Psoas muscle (tissue), 7 donors: ENCODE measurements at regions not wholly inside any gene's neighbourhood (a gene's known extent, or its start where the extent isn't known, plus 50 kb on each side); places are given as distances from the start of the nearest gene placed in this dataset.
"Not testable (repeated sequence)": the region's sequence is repeated elsewhere in the genome, so short reads cannot be mapped to it uniquely, and the experiment has no call there.

ENCODE experiments used
- ATAC-seq, 4 donors: fragments of 200-7000 bp; cut with Tn5 transposase; one replicate each; pipeline ENCODE4 v1.9.1; 2020; ENCODE audit warnings: moderate library complexity in 3 of 4, mild to moderate bottlenecking in 2 of 4
- DNase-seq, 2 donors: peaks; one replicate each; pipeline ENCODE4 v3.0.0-alpha.2; 2020
- H3K27ac ChIP-seq: fragments of 200-600 bp; one replicate; pipeline ENCODE4 v1.8.0; 2022
- H3K27me3 ChIP-seq, 3 donors: fragments of 200-600 bp in 1 of 3; one replicate each; pipeline versions ENCODE4 v1.6.1 to v1.8.0; 2013 to 2022; ENCODE audit warnings: low read length in 2 of 3, mild to moderate bottlenecking in 2 of 3, moderate library complexity in 1 of 3; ENCODE audit not compliant: insufficient read depth in 3 of 3
- H3K36me3 ChIP-seq, 2 donors: fragments of 200-600 bp in 1 of 2; one replicate each; pipeline versions ENCODE4 v1.6.1 to v1.8.0; 2013 to 2022; ENCODE audit warnings: low read depth in 1 of 2, mild to moderate bottlenecking in 1 of 2, moderate library complexity in 1 of 2; ENCODE audit not compliant: insufficient read depth in 1 of 2
- H3K4me1 ChIP-seq: fragments of 200-600 bp; one replicate; pipeline ENCODE4 v1.8.0; 2022
- H3K4me3 ChIP-seq: fragments of 200-600 bp; one replicate; pipeline ENCODE4 v1.8.0; 2022; ENCODE audit warnings: mild to moderate bottlenecking
- H3K9me3 ChIP-seq: fragments of 200-600 bp; one replicate; pipeline ENCODE4 v1.8.0; 2022
- WGBS, 3 donors: extraction: QIAGEN DNeasy Blood & Tissue Kit; methylation state at CpG; one replicate each; pipeline versions ENCODE4 v1.1.6 to v1.1.7; 2013; 5-methylcytosine and 5-hydroxymethylcytosine counted together
- intact Hi-C, 2 donors: fragments of 100-400 bp; cut with DNase I; formaldehyde crosslinking; loops; one replicate each; pipeline versions ENCODE4 v1.11.0 to v1.14.2; 2022
- TF ChIP-seq, protein P1 (sequence below): fragments of 200-600 bp; IDR thresholded peaks from one replicate; pipeline ENCODE4 v1.8.0; 2022; ENCODE audit warnings: antibody characterized with exemption
- donor health status: healthy with polysubstance abuse.
- donor health status: DM: no; HTN: no; CAD: no; lungs with moderate emphysema.
- donor health status: Bipolar disorder and iron deficiency.
- donor health status: healthy.
- donor health status: DM: yes; HTN: yes; CAD: no.
- donor health status: DM: no; HTN: no; CAD: no.
- donor health status: DM: yes; HTN: yes; CAD: no.

DNA sequence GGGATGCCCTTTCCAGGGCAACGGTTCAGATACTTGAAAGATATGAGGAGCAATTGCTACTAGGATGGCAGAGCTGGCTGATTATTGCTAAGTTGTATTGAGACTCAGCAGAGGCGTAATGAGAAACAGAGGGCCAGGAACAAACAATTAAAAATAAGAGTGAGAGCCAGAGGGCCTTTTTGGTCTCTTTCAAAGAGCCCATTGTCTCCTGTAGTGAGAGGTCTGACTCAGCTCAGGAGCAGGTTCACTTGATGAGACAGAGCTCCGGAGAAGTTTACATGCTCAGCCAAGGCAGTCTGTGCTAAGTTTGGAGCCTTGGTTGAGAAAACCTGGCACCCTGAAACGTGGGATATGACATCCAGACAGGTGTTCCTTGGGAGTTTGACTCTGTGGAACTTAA, 303.9 kb upstream of the DLGAP1 start:
- no peak overlapping the region for H3K27ac ChIP-seq
- no peaks in the 10 kb centered on the region for H3K9me3 ChIP-seq
- intact Hi-C loops = no loop called here
- no peak for ATAC-seq
- TF ChIP-seq, protein P1, sequence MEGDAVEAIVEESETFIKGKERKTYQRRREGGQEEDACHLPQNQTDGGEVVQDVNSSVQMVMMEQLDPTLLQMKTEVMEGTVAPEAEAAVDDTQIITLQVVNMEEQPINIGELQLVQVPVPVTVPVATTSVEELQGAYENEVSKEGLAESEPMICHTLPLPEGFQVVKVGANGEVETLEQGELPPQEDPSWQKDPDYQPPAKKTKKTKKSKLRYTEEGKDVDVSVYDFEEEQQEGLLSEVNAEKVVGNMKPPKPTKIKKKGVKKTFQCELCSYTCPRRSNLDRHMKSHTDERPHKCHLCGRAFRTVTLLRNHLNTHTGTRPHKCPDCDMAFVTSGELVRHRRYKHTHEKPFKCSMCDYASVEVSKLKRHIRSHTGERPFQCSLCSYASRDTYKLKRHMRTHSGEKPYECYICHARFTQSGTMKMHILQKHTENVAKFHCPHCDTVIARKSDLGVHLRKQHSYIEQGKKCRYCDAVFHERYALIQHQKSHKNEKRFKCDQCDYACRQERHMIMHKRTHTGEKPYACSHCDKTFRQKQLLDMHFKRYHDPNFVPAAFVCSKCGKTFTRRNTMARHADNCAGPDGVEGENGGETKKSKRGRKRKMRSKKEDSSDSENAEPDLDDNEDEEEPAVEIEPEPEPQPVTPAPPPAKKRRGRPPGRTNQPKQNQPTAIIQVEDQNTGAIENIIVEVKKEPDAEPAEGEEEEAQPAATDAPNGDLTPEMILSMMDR = no peak
- H3K27me3 ChIP-seq = no peaks in the 10 kb centered on the region
- no peak overlapping the region for H3K4me3 ChIP-seq
- WGBS, 3 donors = 61 to 67% (median 65%) methylated on average over 4 of the region's 4 CpGs
- H3K36me3 ChIP-seq = no peaks in the 10 kb centered on the region
- no peak for DNase-seq
- H3K4me1 ChIP-seq = no peaks in the 10 kb centered on the region

DNA sequence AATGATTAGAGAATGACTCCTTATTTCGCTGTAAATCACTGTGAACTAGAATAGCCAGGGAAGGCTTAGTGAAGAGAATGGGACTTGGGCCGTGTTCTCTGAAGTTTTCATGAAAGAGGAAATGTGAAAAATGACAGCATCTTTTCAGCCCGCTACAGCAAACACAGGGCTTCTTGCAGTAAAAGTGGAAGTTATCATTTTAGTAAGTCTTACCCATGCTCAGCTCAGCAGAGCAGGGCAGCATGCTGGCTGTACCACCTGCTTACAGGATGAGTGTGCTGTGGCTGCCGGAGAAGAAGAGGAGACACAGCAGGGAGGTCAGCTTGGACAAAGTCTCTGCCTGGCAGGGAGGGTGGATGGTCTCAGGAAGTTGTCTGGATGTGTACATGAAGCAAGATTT, 300.7 kb upstream of the DLGAP1 start:
- WGBS, 3 donors = 62 to 79% (median 73%) methylated on average over 4 of the region's 4 CpGs
- no peak overlapping the region for H3K27ac ChIP-seq
- no peaks in the 10 kb centered on the region for H3K36me3 ChIP-seq
- intact Hi-C loops = no loop called here
- no peak overlapping the region for H3K4me3 ChIP-seq
- no peaks in the 10 kb centered on the region for H3K27me3 ChIP-seq
- ATAC-seq = no peak
- DNase-seq = no peak
- no peaks in the 10 kb centered on the region for H3K9me3 ChIP-seq
- TF ChIP-seq, protein P1 = no peak
- H3K4me1 ChIP-seq = no peaks in the 10 kb centered on the region

DNA sequence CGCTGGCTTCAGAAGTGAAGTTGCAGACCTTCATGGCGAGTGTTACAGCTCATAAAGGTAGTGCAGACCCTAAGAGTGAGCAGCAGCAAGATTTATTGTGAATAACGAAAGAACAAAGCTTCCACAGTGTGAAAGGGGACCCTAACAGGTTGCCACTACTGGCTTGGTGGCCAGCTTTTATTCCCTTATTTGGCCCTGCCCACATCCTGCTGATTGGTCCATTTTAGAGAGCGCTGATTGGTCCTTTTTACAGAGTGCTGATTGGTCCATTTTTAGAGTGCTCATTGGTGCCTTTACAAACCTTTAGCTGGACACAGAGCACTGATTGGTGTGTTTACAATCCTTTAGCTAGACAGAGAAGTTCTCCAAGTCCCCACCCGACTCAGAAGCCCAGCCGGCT, 298.0 kb upstream of the DLGAP1 start:
- H3K4me1 ChIP-seq, H3K9me3 ChIP-seq, H3K27ac ChIP-seq, DNase-seq, H3K4me3 ChIP-seq, H3K36me3 ChIP-seq, ATAC-seq, intact Hi-C loops, H3K27me3 ChIP-seq: not testable (repeated sequence)
- WGBS, 3 donors = 57 to 75% (median 60%) methylated on average over 6 of the region's 6 CpGs

DNA sequence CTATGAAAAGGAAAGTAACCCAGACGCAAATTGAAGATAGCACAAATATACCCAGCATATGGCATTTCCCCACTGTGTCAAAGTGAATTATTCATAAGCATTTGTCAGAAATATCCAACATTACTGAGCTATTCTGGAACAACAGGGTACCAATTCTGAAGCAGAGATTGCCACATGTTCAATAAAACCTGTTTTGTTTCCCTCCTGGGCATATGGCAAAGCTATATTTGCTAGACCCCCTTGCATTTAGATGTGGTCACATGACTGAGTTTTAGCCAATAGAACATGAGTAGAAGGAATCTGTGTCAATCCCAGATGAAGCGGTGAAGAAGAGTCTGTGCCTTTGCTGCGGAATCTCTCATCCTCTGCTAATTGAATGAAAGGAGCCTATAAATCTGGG, 296.4 kb upstream of the DLGAP1 start:
- Histone ChIP-seq H3K27me3 (no peaks in the 10 kb centered on the region), H3K4me1 (no peaks in the 10 kb centered on the region), H3K27ac (no peak overlapping the region), H3K4me3 (no peak overlapping the region), H3K36me3 (no peaks in the 10 kb centered on the region), H3K9me3 (no peaks in the 10 kb centered on the region)
- 84 to 87% (median 87%) methylated on average over 3 of the region's 3 CpGs for WGBS, 3 donors
- ATAC-seq (no peak), DNase-seq (no peak)
- intact Hi-C loops = no loop called here
- TF ChIP-seq, protein P1 = no peak

DNA sequence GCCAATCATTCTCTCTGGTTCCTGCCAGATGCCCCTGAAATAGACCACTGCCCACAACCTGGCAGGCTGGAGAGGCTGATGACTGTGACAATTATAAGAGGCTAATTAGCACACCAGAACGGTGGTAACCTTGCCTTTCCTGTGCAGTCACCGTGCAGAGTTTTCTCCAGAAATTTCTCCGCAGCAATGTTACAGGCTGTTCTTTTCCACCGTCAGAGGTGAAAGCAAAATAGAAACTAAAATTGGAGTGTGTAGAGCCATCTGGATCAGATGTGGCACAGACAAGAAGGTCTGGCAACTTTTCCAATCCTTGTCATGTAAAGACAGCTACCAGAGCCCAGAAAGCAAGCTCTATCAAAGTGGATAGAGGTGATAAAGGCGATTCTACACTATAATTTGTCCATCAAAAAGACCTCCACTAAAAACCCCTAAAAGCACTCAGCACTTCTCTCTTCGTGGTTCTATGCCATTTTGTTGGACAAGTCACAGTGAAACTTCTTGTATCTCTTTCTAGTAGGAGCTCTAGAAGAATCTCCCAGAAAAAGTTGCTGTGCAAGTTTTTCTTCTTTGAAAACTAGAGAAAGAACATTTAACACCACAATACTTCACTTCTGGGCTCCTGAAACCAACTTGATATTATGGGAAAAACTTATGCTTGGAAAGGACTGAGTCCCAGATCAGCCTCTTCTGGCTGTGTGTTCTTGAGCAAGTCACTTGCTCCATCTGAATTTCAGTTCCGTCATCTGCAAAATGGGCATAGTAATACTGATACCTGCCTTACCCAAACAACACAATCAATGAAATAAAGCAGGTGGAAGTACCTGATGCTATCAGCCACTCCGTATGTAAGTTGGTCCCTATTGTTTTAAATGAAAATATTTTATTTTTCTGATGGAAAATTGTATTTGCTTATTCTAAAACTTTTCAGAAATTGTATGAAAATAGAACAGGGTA, 295.6 kb upstream of the DLGAP1 start:
- no peaks in the 10 kb centered on the region for H3K36me3 ChIP-seq
- no peak for DNase-seq

More for the DNA sequence above, 295.6 kb upstream of the DLGAP1 start:
- no peaks in the 10 kb centered on the region for H3K27me3 ChIP-seq
- H3K4me3 ChIP-seq = no peak overlapping the region
- WGBS, 3 donors = 64 to 66% (median 65%) methylated on average over 8 of the region's 8 CpGs
- no peak for ATAC-seq
- H3K27ac ChIP-seq = no peak overlapping the region
- TF ChIP-seq, protein P1 = no peak
- intact Hi-C loops = no loop called here
- no peaks in the 10 kb centered on the region for H3K9me3 ChIP-seq
- H3K4me1 ChIP-seq = no peaks in the 10 kb centered on the region
